A673 (cell line): ENCODE measurements at regions not wholly inside any gene's neighbourhood (a gene's known extent, or its start where the extent isn't known, plus 50 kb on each side); places are given as distances from the start of the nearest gene placed in this dataset.

ENCODE experiments used
- BruUV-seq: library from RNA; stranded (reverse); fragments of 400-500 nt; replicated peaks from 2 replicates; lab custom pipeline; 2021; lab: Mats Ljungman, UMichigan
- CTCF ChIA-PET: fragments of 300-600 bp; sonication (Branson Sonifier 250); formaldehyde crosslinking; loops from one replicate; lab custom pipeline; 2022; ENCODE audit warnings: antibody characterized with exemption; lab: Charles Lee
- POLR2A ChIA-PET: fragments of 300-600 bp; sonication (Branson Sonifier 250); formaldehyde crosslinking; loops from one replicate; lab custom pipeline; 2022; ENCODE audit warnings: antibody characterized with exemption; ENCODE audit not compliant: low non-redundant PET; lab: Charles Lee
- DNase-seq: peaks from one replicate; pipeline ENCODE4 v3.0.0-alpha.2; 2015; ENCODE audit warnings: low spot score
- H3K27ac ChIP-seq: fragments of 200-600 bp; sonication (generic); 2 replicates; pipeline ENCODE4 v1.5.1; 2016; ENCODE audit warnings: mixed run types, low read depth, mild to moderate bottlenecking, mixed read lengths, antibody characterized with exemption, low read length; ENCODE audit not compliant: poor library complexity, severe bottlenecking
- H3K27me3 ChIP-seq: fragments of 200-600 bp; sonication (generic); replicated peaks from 2 replicates; pipeline ENCODE4 v1.6.1; 2017; ENCODE audit warnings: mixed run types, low read depth, mild to moderate bottlenecking, mixed read lengths, antibody characterized with exemption, low read length; ENCODE audit not compliant: insufficient read depth, poor library complexity
- H3K36me3 ChIP-seq: fragments of 200-600 bp; sonication (generic); 2 replicates; pipeline ENCODE4 v1.6.1; 2016; ENCODE audit warnings: mixed run types, mild to moderate bottlenecking, mixed read lengths, antibody characterized with exemption, low read length; ENCODE audit not compliant: insufficient read depth, poor library complexity, severe bottlenecking
- H3K4me1 ChIP-seq: fragments of 200-600 bp; sonication (generic); 2 replicates; pipeline ENCODE4 v1.6.1; 2017; ENCODE audit warnings: mixed run types, mild to moderate bottlenecking, mixed read lengths, antibody characterized with exemption, low read length; ENCODE audit not compliant: insufficient read depth, poor library complexity, severe bottlenecking
- H3K4me3 ChIP-seq: fragments of 200-600 bp; sonication (generic); 2 replicates; pipeline ENCODE4 v1.5.1; 2016; ENCODE audit warnings: low read depth, mixed run types, mild to moderate bottlenecking, mixed read lengths, low read length; ENCODE audit not compliant: poor library complexity, severe bottlenecking
- H3K9me3 ChIP-seq: fragments of 200-600 bp; sonication (generic); 2 replicates; pipeline ENCODE4 v1.6.1; 2016; ENCODE audit warnings: mixed run types, low read depth, mild to moderate bottlenecking, mixed read lengths, antibody characterized with exemption, low read length; ENCODE audit not compliant: poor library complexity, severe bottlenecking
- CTCF ChIP-seq: fragments of 300-800, 200-600 bp; sonication (generic); conservative IDR thresholded peaks from 2 replicates; pipeline ENCODE4 v1.5.1; 2017; ENCODE audit warnings: low read depth, mild to moderate bottlenecking, antibody characterized with exemption, low read length, moderate library complexity, mixed read lengths
- EZH2 ChIP-seq: fragments of 200-600 bp; sonication (generic); IDR thresholded peaks from 2 replicates; pipeline ENCODE4 v1.6.1; 2017; ENCODE audit warnings: borderline replicate concordance, low read depth, mild to moderate bottlenecking, mixed read lengths, antibody characterized with exemption, low read length; ENCODE audit not compliant: poor library complexity, severe bottlenecking
- intact Hi-C: fragments of 100-400 bp; cut with micrococcal nuclease; formaldehyde crosslinking; loops from one replicate; pipeline ENCODE4 v1.10.0; 2022; ENCODE audit not compliant: unreplicated experiment

GRCh38 chr13:112231451-112232083 lies 144.6 kb upstream of the SPACA7 start:
- Histone ChIP-seq H3K36me3 (no peaks in the 10 kb centered on the region), H3K9me3 (no peaks in the 10 kb centered on the region), H3K4me3 (no peak overlapping the region), H3K27ac (no peak overlapping the region), H3K4me1 (no peaks in the 10 kb centered on the region), H3K27me3 (peaks cover 45% of the 10 kb centered on the region)
- CTCF ChIA-PET, result no interaction called here
- POLR2A ChIA-PET, result no interaction called here
- BruUV-seq, result no TSS peak
- TF ChIP-seq CTCF, result no peak
- no peak for TF ChIP-seq EZH2
- no peak for DNase-seq
- intact Hi-C loops, result no loop called here

DNA sequence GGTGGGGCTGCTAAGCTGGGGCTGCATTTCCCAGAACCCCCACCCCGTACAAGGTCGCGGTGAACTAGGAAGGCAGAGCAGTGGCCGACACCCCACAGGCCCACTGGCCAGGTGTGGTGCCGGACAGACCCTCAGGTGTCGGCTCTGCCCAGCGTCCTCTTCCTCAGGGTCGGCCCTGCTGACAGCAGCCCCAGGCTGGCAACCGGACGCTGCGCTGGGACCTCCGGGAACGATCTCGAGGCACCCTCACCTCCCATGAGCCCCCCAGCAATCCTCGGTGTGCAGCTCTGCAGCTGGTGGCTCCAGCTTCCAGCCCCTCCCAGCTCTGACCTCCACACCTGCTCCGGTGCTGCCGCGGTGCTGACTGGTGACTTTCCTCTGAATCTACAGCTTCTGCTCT lies 142.9 kb upstream of the SPACA7 start:
- no peak overlapping the region for H3K27ac ChIP-seq
- H3K4me1 ChIP-seq, result no peaks in the 10 kb centered on the region
- DNase-seq, result no peak
- ChIA-PET POLR2A (no interaction called here), CTCF (no interaction called here)
- H3K9me3 ChIP-seq, result no peaks in the 10 kb centered on the region
- no peak overlapping the region for H3K4me3 ChIP-seq
- intact Hi-C loops, result no loop called here
- peaks cover 45% of the 10 kb centered on the region for H3K27me3 ChIP-seq
- no peaks in the 10 kb centered on the region for H3K36me3 ChIP-seq
- no TSS peak for BruUV-seq
- TF ChIP-seq EZH2, result no peak
- no peak for TF ChIP-seq CTCF

DNA sequence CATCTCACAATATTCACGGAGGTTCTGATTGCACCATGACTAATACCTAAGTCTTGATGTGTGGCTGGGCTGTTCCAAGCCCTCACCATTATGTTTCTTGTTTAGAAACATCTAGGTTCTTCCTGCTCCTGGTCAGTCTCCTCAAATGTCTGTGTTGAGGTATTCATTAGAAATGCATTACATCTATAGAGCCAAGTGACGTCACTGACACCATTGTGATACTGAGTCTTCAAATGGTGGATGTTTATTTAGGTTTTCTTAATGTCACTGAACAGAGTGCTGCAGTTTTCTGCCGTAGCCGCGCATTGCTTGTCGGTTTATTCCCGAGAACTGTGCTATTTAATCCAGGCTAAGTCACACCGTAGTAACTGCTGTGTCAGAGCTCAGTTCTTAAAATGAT lies 142.4 kb upstream of the SPACA7 start:
- no peak for TF ChIP-seq EZH2
- no peak for TF ChIP-seq CTCF
- ChIA-PET CTCF (no interaction called here), POLR2A (no interaction called here)
- H3K4me3 ChIP-seq, result no peak overlapping the region
- H3K9me3 ChIP-seq, result no peaks in the 10 kb centered on the region
- H3K4me1 ChIP-seq, result no peaks in the 10 kb centered on the region
- H3K27ac ChIP-seq, result no peak overlapping the region
- no TSS peak for BruUV-seq
- H3K36me3 ChIP-seq, result no peaks in the 10 kb centered on the region
- DNase-seq, result no peak
- H3K27me3 ChIP-seq, result peaks cover 44% of the 10 kb centered on the region
- intact Hi-C loops, result no loop called here
